Ishikawa (cell line): ENCODE measurements at regions not wholly inside any gene's neighbourhood (a gene's known extent, or its start where the extent isn't known, plus 50 kb on each side); places are given as distances from the start of the nearest gene placed in this dataset.

Source experiments
- EP300 ChIP-seq: IDR thresholded peaks from 2 replicates; pipeline ENCODE4 v1.6.1; 2012; ENCODE audit warnings: borderline replicate concordance
- RAD21 ChIP-seq: IDR thresholded peaks from 2 replicates; pipeline ENCODE4 v1.6.1; 2012; ENCODE audit warnings: low read depth
- TAF1 ChIP-seq: IDR thresholded peaks from 2 replicates; pipeline ENCODE4 v1.6.1; 2012; ENCODE audit warnings: low read depth, mild to moderate bottlenecking
- YY1 ChIP-seq: IDR thresholded peaks from 2 replicates; pipeline ENCODE4 v1.6.1; 2012; ENCODE audit warnings: low read depth
- ZBTB7A ChIP-seq: IDR thresholded peaks from 2 replicates; pipeline ENCODE4 v1.6.1; 2012; ENCODE audit warnings: low read depth

DNA sequence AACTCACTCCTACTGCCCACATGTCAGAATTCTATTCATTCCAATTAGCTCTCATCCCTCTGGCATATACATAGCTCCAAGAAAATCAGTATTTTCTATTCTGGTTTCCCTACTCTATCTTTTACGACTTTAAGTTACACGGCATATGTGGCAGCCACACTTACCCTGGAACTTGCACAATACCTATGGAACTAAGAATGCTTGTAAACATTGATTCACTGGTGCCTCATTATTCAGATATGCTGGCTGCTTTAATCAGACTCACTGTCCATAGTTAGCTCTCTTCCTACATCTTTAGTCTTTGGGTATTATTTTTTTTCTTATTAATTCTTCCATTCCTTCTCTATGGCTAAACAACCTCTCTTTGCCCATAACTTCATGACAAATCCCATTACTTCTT lies 1519.9 kb upstream of the ACVR2A start:
- TF ChIP-seq TAF1 (no peak), YY1 (no peak), EP300 (no peak), RAD21 (no peak), ZBTB7A (no peak)
